ENCODE measurements at regions not wholly inside any gene's neighbourhood (a gene's known extent, or its start where the extent isn't known, plus 50 kb on each side); places are given as distances from the start of the nearest gene placed in this dataset.
"Not testable (repeated sequence)": the region's sequence is repeated elsewhere in the genome, so short reads cannot be mapped to it uniquely, and the experiment has no call there.

DNA sequence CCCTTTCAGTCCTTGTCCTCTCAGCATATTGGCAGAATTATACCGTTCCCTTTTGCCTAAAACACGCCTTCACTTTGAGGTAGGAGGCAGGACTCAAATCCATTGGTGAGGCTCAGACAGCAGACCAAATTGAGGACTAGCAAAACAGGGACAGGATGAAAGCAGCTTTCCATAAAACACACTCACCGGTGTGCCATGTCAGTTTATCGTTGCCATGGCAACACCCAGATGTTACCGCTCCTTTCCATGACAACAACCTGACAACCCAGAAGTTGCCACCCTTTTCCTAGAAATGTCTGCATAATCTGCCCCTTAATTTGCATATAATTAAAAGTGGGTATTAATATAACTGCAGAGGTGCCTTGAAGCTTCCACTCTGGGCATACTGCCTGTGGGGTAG, 730.4 kb downstream of the METTL4 start:
- Histone ChIP-seq H3K4me3 (ENCODE audit: low read depth, low read length) (no peak overlapping the region), H3K36me3 (ENCODE audit: control insufficient read depth, insufficient read depth, low read length) (no peaks in the 10 kb centered on the region), H3K27me3 (ENCODE audit: control insufficient read depth, insufficient read depth, low read length) (no peaks in the 10 kb centered on the region)
- DNase-seq (ENCODE audit: low read depth) (no peak), FAIRE-seq (no peak)
- TF ChIP-seq, protein P1, sequence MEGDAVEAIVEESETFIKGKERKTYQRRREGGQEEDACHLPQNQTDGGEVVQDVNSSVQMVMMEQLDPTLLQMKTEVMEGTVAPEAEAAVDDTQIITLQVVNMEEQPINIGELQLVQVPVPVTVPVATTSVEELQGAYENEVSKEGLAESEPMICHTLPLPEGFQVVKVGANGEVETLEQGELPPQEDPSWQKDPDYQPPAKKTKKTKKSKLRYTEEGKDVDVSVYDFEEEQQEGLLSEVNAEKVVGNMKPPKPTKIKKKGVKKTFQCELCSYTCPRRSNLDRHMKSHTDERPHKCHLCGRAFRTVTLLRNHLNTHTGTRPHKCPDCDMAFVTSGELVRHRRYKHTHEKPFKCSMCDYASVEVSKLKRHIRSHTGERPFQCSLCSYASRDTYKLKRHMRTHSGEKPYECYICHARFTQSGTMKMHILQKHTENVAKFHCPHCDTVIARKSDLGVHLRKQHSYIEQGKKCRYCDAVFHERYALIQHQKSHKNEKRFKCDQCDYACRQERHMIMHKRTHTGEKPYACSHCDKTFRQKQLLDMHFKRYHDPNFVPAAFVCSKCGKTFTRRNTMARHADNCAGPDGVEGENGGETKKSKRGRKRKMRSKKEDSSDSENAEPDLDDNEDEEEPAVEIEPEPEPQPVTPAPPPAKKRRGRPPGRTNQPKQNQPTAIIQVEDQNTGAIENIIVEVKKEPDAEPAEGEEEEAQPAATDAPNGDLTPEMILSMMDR (IDR thresholded peaks at IDR 0.05; ENCODE audit: insufficient read depth, low read length, severe bottlenecking), result no peak

DNA sequence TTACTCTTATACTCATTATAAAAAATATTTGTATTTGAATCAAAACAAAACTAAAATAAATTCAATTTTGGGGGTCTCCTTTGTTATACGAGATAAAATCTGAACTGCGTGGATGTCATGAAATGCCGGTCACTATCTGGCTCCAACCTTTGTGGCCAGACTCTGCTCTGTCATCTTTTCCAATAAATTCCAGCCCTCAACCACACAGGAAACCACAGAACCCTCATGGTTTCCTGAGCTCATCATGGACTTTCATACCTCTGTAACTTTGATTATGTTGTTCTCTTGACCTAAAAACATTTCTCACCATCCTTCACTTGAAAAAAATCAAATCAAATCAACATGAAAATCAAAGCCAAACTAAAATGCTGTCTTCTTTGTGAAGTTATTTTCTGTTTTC, 724.7 kb downstream of the METTL4 start:
- DNase-seq (ENCODE audit: low read depth) (peak; percentile 2), FAIRE-seq (no peak)

DNA sequence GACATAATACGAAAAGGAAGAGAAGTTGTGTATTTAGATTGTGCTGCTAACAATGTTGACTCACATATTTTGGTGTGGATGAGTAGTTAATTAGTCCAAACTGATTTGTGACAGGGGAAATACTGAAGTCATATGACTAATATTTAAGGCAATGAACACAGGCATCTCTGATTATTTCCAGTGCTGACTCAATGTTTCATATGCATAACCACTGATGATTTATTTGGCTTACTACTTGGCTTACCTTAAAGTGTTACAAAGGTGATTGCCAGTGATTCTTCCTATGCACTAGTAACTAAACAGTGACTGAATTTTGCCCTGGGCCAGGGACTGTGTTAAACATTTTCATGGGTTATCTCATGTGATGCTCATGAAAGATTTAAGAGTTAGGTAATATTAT, 722.6 kb downstream of the METTL4 start:
- DNase-seq (ENCODE audit: low read depth), result peak; percentile 71
- H3K36me3 ChIP-seq (ENCODE audit: control insufficient read depth, insufficient read depth, low read length), result no peaks in the 10 kb centered on the region
- TF ChIP-seq, protein P1 (IDR thresholded peaks at IDR 0.05; ENCODE audit: insufficient read depth, low read length, severe bottlenecking), result no peak
- no peak for FAIRE-seq
- H3K27me3 ChIP-seq (ENCODE audit: control insufficient read depth, insufficient read depth, low read length), result no peaks in the 10 kb centered on the region
- no peak overlapping the region for H3K4me3 ChIP-seq (ENCODE audit: low read depth, low read length)

More for the DNA sequence above, 724.7 kb downstream of the METTL4 start:
- no peaks in the 10 kb centered on the region for H3K36me3 ChIP-seq (ENCODE audit: control insufficient read depth, insufficient read depth, low read length)
- no peaks in the 10 kb centered on the region for H3K27me3 ChIP-seq (ENCODE audit: control insufficient read depth, insufficient read depth, low read length)
- TF ChIP-seq, protein P1 (IDR thresholded peaks at IDR 0.05; ENCODE audit: insufficient read depth, low read length, severe bottlenecking), result no peak
- H3K4me3 ChIP-seq (ENCODE audit: low read depth, low read length), result no peak overlapping the region

GRCh38 chr18:1849386-1849785, 721.9 kb downstream of the METTL4 start:
- TF ChIP-seq, protein P1 (IDR thresholded peaks at IDR 0.05; ENCODE audit: insufficient read depth, low read length, severe bottlenecking), result no peak
- Histone ChIP-seq H3K36me3 (ENCODE audit: control insufficient read depth, insufficient read depth, low read length) (no peaks in the 10 kb centered on the region), H3K27me3 (ENCODE audit: control insufficient read depth, insufficient read depth, low read length) (no peaks in the 10 kb centered on the region), H3K4me3 (ENCODE audit: low read depth, low read length) (no peak overlapping the region)
- no peak for DNase-seq (ENCODE audit: low read depth)
- no peak for FAIRE-seq

GRCh38 chr18:1857281-1857680, 714.0 kb downstream of the METTL4 start:
- H3K36me3 ChIP-seq (ENCODE audit: control insufficient read depth, insufficient read depth, low read length); H3K4me3 ChIP-seq (ENCODE audit: low read depth, low read length); H3K27me3 ChIP-seq (ENCODE audit: control insufficient read depth, insufficient read depth, low read length); FAIRE-seq: not testable (repeated sequence)
- peak; percentile 21 for DNase-seq (ENCODE audit: low read depth)

DNA sequence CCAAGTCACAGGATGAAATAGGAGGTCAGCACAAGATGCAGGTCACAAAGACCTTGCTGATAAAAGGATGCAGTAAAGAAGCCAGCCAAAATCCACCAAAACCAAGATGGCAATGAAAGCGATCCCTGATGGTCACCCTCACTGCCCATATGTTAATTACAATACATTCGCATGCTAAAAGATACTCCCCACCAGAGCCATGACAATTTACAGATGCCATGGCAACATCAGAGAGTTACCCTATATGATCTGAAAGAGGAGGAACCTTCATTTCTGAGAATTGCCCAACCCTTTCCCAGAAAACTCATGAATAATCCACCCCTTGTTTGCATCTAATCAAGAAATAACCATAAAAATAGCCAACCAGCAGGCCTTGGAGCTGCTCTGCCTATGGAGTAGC, 709.8 kb downstream of the METTL4 start:
- Histone ChIP-seq H3K4me3 (ENCODE audit: low read depth, low read length) (no peak overlapping the region), H3K36me3 (ENCODE audit: control insufficient read depth, insufficient read depth, low read length) (no peaks in the 10 kb centered on the region), H3K27me3 (ENCODE audit: control insufficient read depth, insufficient read depth, low read length) (no peaks in the 10 kb centered on the region)
- TF ChIP-seq, protein P1 (IDR thresholded peaks at IDR 0.05; ENCODE audit: insufficient read depth, low read length, severe bottlenecking), result no peak
- FAIRE-seq (no peak), DNase-seq (ENCODE audit: low read depth) (no peak)

Measured in bronchial epithelial cell (primary cell).